GM12878 (cell line): ENCODE measurements at regions not wholly inside any gene's neighbourhood (a gene's known extent, or its start where the extent isn't known, plus 50 kb on each side); places are given as distances from the start of the nearest gene placed in this dataset.

Experiments used
- ATAC-seq: fragments of 200-7000 bp; cut with Tn5 transposase; 3 replicates; pipeline ENCODE4 v1.9.1; 2020; ENCODE audit warnings: mild to moderate bottlenecking, moderate library complexity
- BruUV-seq: library from RNA; stranded (reverse); fragments of 400-500 nt; replicated peaks from 2 replicates; lab custom pipeline; 2021; lab: Mats Ljungman, UMichigan
- CTCF ChIA-PET: fragments of 300-600 bp; sonication (Branson Sonifier 250); formaldehyde crosslinking; extraction: SDS; loops from one replicate; lab custom pipeline; 2021; ENCODE audit warnings: inconsistent platforms; lab: Yijun Ruan, JAX
- POLR2A ChIA-PET: fragments of 350-600 bp; formaldehyde crosslinking; extraction: SDS; loops from one replicate; lab custom pipeline; 2021; ENCODE audit warnings: inconsistent platforms; lab: Charles Lee
- RAD21 ChIA-PET: fragments of 300-600 bp; sonication (Branson Sonifier 250); formaldehyde crosslinking; loops from one replicate; lab custom pipeline; 2023; ENCODE audit warnings: antibody characterized with exemption; ENCODE audit not compliant: unreplicated experiment; lab: Charles Lee
- SMC1A ChIA-PET: fragments of 300-600 bp; sonication (Branson Sonifier 250); formaldehyde crosslinking; loops from one replicate; lab custom pipeline; 2023; ENCODE audit not compliant: unreplicated experiment, uncharacterized antibody; lab: Charles Lee
- DNase-seq: peaks from one replicate; pipeline ENCODE4 v3.0.0-alpha.2; 2011; ENCODE audit warnings: low read depth, low spot score
- FAIRE-seq: peaks from 3 replicates; lab custom pipeline; 2011; peaks lifted over from hg19 to GRCh38; lab: Jason Lieb, UNC
- H2AFZ ChIP-seq: 2 replicates; pipeline ENCODE4 v1.6.0; 2011; ENCODE audit warnings: low read depth, low read length, control low read depth; ENCODE audit not compliant: control insufficient read depth
- H3K27ac ChIP-seq: 2 replicates; pipeline ENCODE4 v1.5.1; 2011; ENCODE audit warnings: control low read depth; ENCODE audit not compliant: control insufficient read depth, insufficient read depth
- H3K27me3 ChIP-seq, 2 experiments: replicated peaks in 1 of 2; 2 replicates each; pipeline versions ENCODE4 v1.6.0 to v1.6.1; 2011; ENCODE audit warnings: low read length in 1 of 2; ENCODE audit not compliant: control insufficient read depth in 2 of 2, insufficient read depth in 2 of 2
- H3K36me3 ChIP-seq, 2 experiments: 2 replicates each; pipeline ENCODE4 v1.5.1; 2011; ENCODE audit warnings: low read length in 1 of 2; ENCODE audit not compliant: control insufficient read depth in 2 of 2, insufficient read depth in 2 of 2
- H3K4me1 ChIP-seq: 2 replicates; pipeline ENCODE4 v1.6.1; 2011; ENCODE audit warnings: mild to moderate bottlenecking, low read length, moderate library complexity, mixed read lengths; ENCODE audit not compliant: control insufficient read depth, insufficient read depth
- H3K4me2 ChIP-seq: 2 replicates; pipeline ENCODE4 v1.6.0; 2011; ENCODE audit warnings: control low read depth; ENCODE audit not compliant: control insufficient read depth, insufficient read depth
- H3K4me3 ChIP-seq: fragments of 200-600 bp; sonication (generic); 2 replicates; pipeline ENCODE4 v1.5.1; 2016
- H3K79me2 ChIP-seq: 2 replicates; pipeline ENCODE4 v1.6.0; 2011; ENCODE audit warnings: low read length; ENCODE audit not compliant: control insufficient read depth, insufficient read depth
- H3K9ac ChIP-seq: 2 replicates; pipeline ENCODE4 v1.8.0; 2011; ENCODE audit warnings: low read length, control low read depth, mixed read lengths; ENCODE audit not compliant: control insufficient read depth, insufficient read depth
- H3K9me3 ChIP-seq: replicated peaks from 3 replicates; pipeline ENCODE4 v1.5.1; 2011; ENCODE audit warnings: mild to moderate bottlenecking, low read length; ENCODE audit not compliant: control insufficient read depth, insufficient read depth
- H4K20me1 ChIP-seq: 2 replicates; pipeline ENCODE4 v1.6.0; 2011; ENCODE audit not compliant: control insufficient read depth, insufficient read depth
- ASH2L ChIP-seq: fragments of 300-600, 200-600 bp; sonication (generic); IDR thresholded peaks from 2 replicates; pipeline ENCODE4 v1.6.1; 2017; ENCODE audit warnings: low read depth, mild to moderate bottlenecking, borderline replicate concordance
- BACH1 ChIP-seq: fragments of 450-650 bp; IDR thresholded peaks from 2 replicates; pipeline ENCODE4 v1.6.1; 2017; ENCODE audit warnings: mild to moderate bottlenecking, borderline replicate concordance
- BCL11A ChIP-seq: IDR thresholded peaks from 2 replicates; pipeline ENCODE4 v1.6.1; 2011; ENCODE audit warnings: low read depth, low read length
- FOS ChIP-seq: IDR thresholded peaks from 3 replicates; pipeline ENCODE4 v1.6.1; 2011; ENCODE audit warnings: borderline replicate concordance; ENCODE audit not compliant: insufficient read length; ENCODE audit errors: extremely low read depth
- JUND ChIP-seq: IDR thresholded peaks from 2 replicates; pipeline ENCODE4 v1.6.1; 2012; ENCODE audit warnings: low read depth, mild to moderate bottlenecking, low read length, improper control_type of control experiment, moderate library complexity
- LARP7 ChIP-seq: fragments of 450-650 bp; IDR thresholded peaks from 2 replicates; pipeline ENCODE4 v1.6.1; 2017; ENCODE audit warnings: mild to moderate bottlenecking
- MEF2B ChIP-seq: fragments of 450-650 bp; IDR thresholded peaks from 2 replicates; pipeline ENCODE4 v1.6.1; 2018; ENCODE audit warnings: mild to moderate bottlenecking, moderate library complexity; ENCODE audit not compliant: partially characterized antibody, poor library complexity, severe bottlenecking
- NFYB ChIP-seq: IDR thresholded peaks from 2 replicates; pipeline ENCODE4 v1.6.1; 2011; ENCODE audit warnings: low read depth, mild to moderate bottlenecking, low read length, improper control_type of control experiment, moderate library complexity; ENCODE audit not compliant: insufficient read depth
- NR2C2 ChIP-seq: IDR thresholded peaks from 2 replicates; pipeline ENCODE4 v1.6.1; 2011; ENCODE audit warnings: borderline replicate concordance, low read depth; ENCODE audit not compliant: control insufficient read depth, insufficient read length
- POU2F2 ChIP-seq: IDR thresholded peaks from 3 replicates; pipeline ENCODE4 v1.6.1; 2011; ENCODE audit warnings: low read depth, mild to moderate bottlenecking, low read length, borderline replicate concordance
- RBBP5 ChIP-seq: fragments of 200-600 bp; sonication (generic); conservative IDR thresholded peaks from 2 replicates; pipeline ENCODE4 v1.6.1; 2016
- SREBF2 ChIP-seq: IDR thresholded peaks from 2 replicates; pipeline ENCODE4 v1.6.1; 2012; ENCODE audit warnings: mild to moderate bottlenecking, low read length
- WGBS: methylation state at CpG from one replicate; pipeline ENCODE4 v1.1.6; 2016; ENCODE audit warnings: low lambda C conversion rate; ENCODE audit not compliant: insufficient replicate concordance, insufficient coverage; ENCODE audit errors: missing lambda C conversion rate; 5-methylcytosine and 5-hydroxymethylcytosine counted together
- in situ Hi-C: fragments of 300-500 bp; cut with MboI; formaldehyde crosslinking; loops from 9 replicates; pipeline ENCODE4 v1.14.3; 2018; ENCODE audit warnings: mixed read lengths
- intact Hi-C: fragments of 100-400 bp; cut with micrococcal nuclease; formaldehyde crosslinking; loops from one replicate; pipeline ENCODE4 v1.14.2; 2022; ENCODE audit not compliant: unreplicated experiment
- TF ChIP-seq, protein P1 (sequence below): IDR thresholded peaks from 2 replicates; pipeline ENCODE4 v1.6.1; 2011; ENCODE audit warnings: borderline replicate concordance, low read depth, mild to moderate bottlenecking, moderate library complexity, mixed read lengths, low read length; ENCODE audit not compliant: insufficient read depth; ENCODE audit errors: extremely low read length
- TF ChIP-seq, protein P2 (sequence below): IDR thresholded peaks from 2 replicates; pipeline ENCODE4 v1.6.1; 2012; ENCODE audit warnings: low read depth, low read length, improper control_type of control experiment
- TF ChIP-seq, protein P3 (sequence below): fragments of 450-650 bp; IDR thresholded peaks from 2 replicates; pipeline ENCODE4 v1.6.1; 2017; ENCODE audit warnings: antibody characterized with exemption, mild to moderate bottlenecking, moderate library complexity
- TF ChIP-seq, protein P4 (sequence below): IDR thresholded peaks from 2 replicates; pipeline ENCODE4 v1.6.1; 2011; ENCODE audit warnings: low read depth, low read length, improper control_type of control experiment, borderline replicate concordance
- TF ChIP-seq, protein P5 (sequence below): IDR thresholded peaks from 2 replicates; pipeline ENCODE4 v1.6.1; 2011; ENCODE audit warnings: borderline replicate concordance, low read depth, mild to moderate bottlenecking, moderate library complexity, low read length; ENCODE audit not compliant: insufficient read depth, poor library complexity, severe bottlenecking

DNA sequence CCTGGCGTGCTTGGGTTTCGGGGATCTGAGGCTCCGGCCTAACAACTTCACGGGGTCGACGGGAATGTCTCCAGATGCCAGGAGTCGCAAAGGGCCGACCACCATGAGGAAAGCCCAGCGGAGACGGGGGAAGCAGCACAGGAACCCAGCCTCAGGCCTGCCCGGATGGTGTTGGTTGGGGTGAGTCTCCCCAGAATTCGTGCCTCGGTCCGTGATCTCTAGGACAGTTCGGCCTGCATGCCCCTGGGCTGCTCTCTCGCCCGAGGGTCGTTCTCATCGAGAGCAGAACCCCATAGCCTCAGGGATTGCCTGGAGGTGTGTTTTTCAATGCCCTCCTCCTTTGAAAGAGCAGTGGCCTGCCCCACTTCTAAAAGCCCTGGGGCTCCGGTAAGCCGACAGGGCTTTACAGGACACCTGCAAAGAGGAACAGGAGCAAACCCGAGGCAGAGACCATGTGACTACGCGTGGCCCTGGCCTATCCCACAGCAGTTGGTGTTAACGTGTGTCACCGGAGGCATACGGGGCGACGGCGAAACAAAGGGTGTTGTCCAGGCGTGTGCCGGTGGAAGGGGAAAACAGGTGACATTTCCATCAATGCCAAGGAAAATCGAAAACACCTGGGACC lies 973.1 kb upstream of the DEFB115 start:
- Histone ChIP-seq H4K20me1 (no peaks in the 10 kb centered on the region), H3K4me3 (no peak overlapping the region), H3K4me2 (no peak overlapping the region), H3K9ac (no peak overlapping the region), H3K79me2 (no peaks in the 10 kb centered on the region), H2AFZ (no peak overlapping the region), H3K9me3 (peaks cover 3% of the 10 kb centered on the region; the same call in 1 of the 3 replicates), H3K27ac (no peak overlapping the region), H3K27me3 (no peaks in the 10 kb centered on the region), H3K36me3 (no peaks in the 10 kb centered on the region), H3K4me1 (no peaks in the 10 kb centered on the region)
- WGBS = 72% methylated on average over 33 of the region's 33 CpGs
- POLR2A ChIA-PET = no interaction called here
- in situ Hi-C loops = no loop called here
- CTCF ChIA-PET = no interaction called here
- ATAC-seq = no peak
- SMC1A ChIA-PET = no interaction called here
- DNase-seq = no peak
- intact Hi-C loops = no loop called here
- no peak for FAIRE-seq
- no TSS peak for BruUV-seq
- RAD21 ChIA-PET = no interaction called here
- TF ChIP-seq RBBP5 = no peak
- no peak for TF ChIP-seq JUND
- TF ChIP-seq, protein P1, sequence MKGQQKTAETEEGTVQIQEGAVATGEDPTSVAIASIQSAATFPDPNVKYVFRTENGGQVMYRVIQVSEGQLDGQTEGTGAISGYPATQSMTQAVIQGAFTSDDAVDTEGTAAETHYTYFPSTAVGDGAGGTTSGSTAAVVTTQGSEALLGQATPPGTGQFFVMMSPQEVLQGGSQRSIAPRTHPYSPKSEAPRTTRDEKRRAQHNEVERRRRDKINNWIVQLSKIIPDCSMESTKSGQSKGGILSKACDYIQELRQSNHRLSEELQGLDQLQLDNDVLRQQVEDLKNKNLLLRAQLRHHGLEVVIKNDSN = no peak
- TF ChIP-seq, protein P2, sequence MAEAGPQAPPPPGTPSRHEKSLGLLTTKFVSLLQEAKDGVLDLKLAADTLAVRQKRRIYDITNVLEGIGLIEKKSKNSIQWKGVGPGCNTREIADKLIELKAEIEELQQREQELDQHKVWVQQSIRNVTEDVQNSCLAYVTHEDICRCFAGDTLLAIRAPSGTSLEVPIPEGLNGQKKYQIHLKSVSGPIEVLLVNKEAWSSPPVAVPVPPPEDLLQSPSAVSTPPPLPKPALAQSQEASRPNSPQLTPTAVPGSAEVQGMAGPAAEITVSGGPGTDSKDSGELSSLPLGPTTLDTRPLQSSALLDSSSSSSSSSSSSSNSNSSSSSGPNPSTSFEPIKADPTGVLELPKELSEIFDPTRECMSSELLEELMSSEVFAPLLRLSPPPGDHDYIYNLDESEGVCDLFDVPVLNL = no peak
- TF ChIP-seq POU2F2 = no peak
- TF ChIP-seq, protein P3, sequence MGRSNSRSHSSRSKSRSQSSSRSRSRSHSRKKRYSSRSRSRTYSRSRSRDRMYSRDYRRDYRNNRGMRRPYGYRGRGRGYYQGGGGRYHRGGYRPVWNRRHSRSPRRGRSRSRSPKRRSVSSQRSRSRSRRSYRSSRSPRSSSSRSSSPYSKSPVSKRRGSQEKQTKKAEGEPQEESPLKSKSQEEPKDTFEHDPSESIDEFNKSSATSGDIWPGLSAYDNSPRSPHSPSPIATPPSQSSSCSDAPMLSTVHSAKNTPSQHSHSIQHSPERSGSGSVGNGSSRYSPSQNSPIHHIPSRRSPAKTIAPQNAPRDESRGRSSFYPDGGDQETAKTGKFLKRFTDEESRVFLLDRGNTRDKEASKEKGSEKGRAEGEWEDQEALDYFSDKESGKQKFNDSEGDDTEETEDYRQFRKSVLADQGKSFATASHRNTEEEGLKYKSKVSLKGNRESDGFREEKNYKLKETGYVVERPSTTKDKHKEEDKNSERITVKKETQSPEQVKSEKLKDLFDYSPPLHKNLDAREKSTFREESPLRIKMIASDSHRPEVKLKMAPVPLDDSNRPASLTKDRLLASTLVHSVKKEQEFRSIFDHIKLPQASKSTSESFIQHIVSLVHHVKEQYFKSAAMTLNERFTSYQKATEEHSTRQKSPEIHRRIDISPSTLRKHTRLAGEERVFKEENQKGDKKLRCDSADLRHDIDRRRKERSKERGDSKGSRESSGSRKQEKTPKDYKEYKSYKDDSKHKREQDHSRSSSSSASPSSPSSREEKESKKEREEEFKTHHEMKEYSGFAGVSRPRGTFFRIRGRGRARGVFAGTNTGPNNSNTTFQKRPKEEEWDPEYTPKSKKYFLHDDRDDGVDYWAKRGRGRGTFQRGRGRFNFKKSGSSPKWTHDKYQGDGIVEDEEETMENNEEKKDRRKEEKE = no peak
- no peak for TF ChIP-seq NFYB
- no peak for TF ChIP-seq MEF2B
- no peak for TF ChIP-seq SREBF2
- TF ChIP-seq FOS = no peak
- TF ChIP-seq LARP7 = no peak
- TF ChIP-seq, protein P4, sequence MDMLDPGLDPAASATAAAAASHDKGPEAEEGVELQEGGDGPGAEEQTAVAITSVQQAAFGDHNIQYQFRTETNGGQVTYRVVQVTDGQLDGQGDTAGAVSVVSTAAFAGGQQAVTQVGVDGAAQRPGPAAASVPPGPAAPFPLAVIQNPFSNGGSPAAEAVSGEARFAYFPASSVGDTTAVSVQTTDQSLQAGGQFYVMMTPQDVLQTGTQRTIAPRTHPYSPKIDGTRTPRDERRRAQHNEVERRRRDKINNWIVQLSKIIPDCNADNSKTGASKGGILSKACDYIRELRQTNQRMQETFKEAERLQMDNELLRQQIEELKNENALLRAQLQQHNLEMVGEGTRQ = no peak
- TF ChIP-seq, protein P5, sequence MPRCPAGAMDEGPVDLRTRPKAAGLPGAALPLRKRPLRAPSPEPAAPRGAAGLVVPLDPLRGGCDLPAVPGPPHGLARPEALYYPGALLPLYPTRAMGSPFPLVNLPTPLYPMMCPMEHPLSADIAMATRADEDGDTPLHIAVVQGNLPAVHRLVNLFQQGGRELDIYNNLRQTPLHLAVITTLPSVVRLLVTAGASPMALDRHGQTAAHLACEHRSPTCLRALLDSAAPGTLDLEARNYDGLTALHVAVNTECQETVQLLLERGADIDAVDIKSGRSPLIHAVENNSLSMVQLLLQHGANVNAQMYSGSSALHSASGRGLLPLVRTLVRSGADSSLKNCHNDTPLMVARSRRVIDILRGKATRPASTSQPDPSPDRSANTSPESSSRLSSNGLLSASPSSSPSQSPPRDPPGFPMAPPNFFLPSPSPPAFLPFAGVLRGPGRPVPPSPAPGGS = no peak
- no peak for TF ChIP-seq BACH1
- TF ChIP-seq BCL11A = no peak
- TF ChIP-seq ASH2L = no peak
- TF ChIP-seq NR2C2 = no peak
